ENCODE measurements at regions not wholly inside any gene's neighbourhood (a gene's known extent, or its start where the extent isn't known, plus 50 kb on each side); places are given as distances from the start of the nearest gene placed in this dataset.

GRCh38 chr20:6685626-6686025 is 81.9 kb upstream of the BMP2 start:
- no peak for TF ChIP-seq FOXP2 (optimal IDR thresholded peaks at IDR 0.05; ENCODE audit: borderline replicate concordance, extremely low read depth, extremely low read length, insufficient read depth)
- TF ChIP-seq POLR2AphosphoS5 (IDR thresholded peaks at IDR 0.05; ENCODE audit: low read depth, low read length): no peak
- TF ChIP-seq TAF1 (IDR thresholded peaks at IDR 0.05; ENCODE audit: borderline replicate concordance, insufficient read depth, low read length): no peak
- no peak for TF ChIP-seq REST (IDR thresholded peaks at IDR 0.05; ENCODE audit: insufficient read depth in 1 of 2, low read depth in 2 of 2, low read length in 2 of 2)
- no peak for TF ChIP-seq SIN3A (IDR thresholded peaks at IDR 0.05; ENCODE audit: borderline replicate concordance, insufficient read depth, low read length)

GRCh38 chr20:6685181-6685582 is 82.3 kb upstream of the BMP2 start:
- TF ChIP-seq TAF1 (IDR thresholded peaks at IDR 0.05; ENCODE audit: borderline replicate concordance, insufficient read depth, low read length): no peak
- no peak for TF ChIP-seq POLR2AphosphoS5 (IDR thresholded peaks at IDR 0.05; ENCODE audit: low read depth, low read length)
- no peak for TF ChIP-seq REST (IDR thresholded peaks at IDR 0.05; ENCODE audit: insufficient read depth in 1 of 2, low read depth in 2 of 2, low read length in 2 of 2)
- TF ChIP-seq SIN3A (IDR thresholded peaks at IDR 0.05; ENCODE audit: borderline replicate concordance, insufficient read depth, low read length): no peak
- no peak for TF ChIP-seq FOXP2 (optimal IDR thresholded peaks at IDR 0.05; ENCODE audit: borderline replicate concordance, extremely low read depth, extremely low read length, insufficient read depth)

GRCh38 chr20:6683021-6683977 is 84.2 kb upstream of the BMP2 start:
- TF ChIP-seq FOXP2 (optimal IDR thresholded peaks at IDR 0.05; ENCODE audit: borderline replicate concordance, extremely low read depth, extremely low read length, insufficient read depth): no peak

- TF ChIP-seq FOXP2 (optimal IDR thresholded peaks at IDR 0.05; ENCODE audit: borderline replicate concordance, extremely low read depth, extremely low read length, insufficient read depth) (no peak), SIN3A (IDR thresholded peaks at IDR 0.05; ENCODE audit: borderline replicate concordance, insufficient read depth, low read length) (no peak), POLR2AphosphoS5 (IDR thresholded peaks at IDR 0.05; ENCODE audit: low read depth, low read length) (no peak), TAF1 (IDR thresholded peaks at IDR 0.05; ENCODE audit: borderline replicate concordance, insufficient read depth, low read length) (no peak), REST (IDR thresholded peaks at IDR 0.05; ENCODE audit: insufficient read depth in 1 of 2, low read depth in 2 of 2, low read length in 2 of 2) (no peak)
Measured at GRCh38 chr20:6680854-6681253, 86.6 kb upstream of the BMP2 start.

- TF ChIP-seq POLR2AphosphoS5 (IDR thresholded peaks at IDR 0.05; ENCODE audit: low read depth, low read length): no peak
- no peak for TF ChIP-seq FOXP2 (optimal IDR thresholded peaks at IDR 0.05; ENCODE audit: borderline replicate concordance, extremely low read depth, extremely low read length, insufficient read depth)
- TF ChIP-seq SIN3A (IDR thresholded peaks at IDR 0.05; ENCODE audit: borderline replicate concordance, insufficient read depth, low read length): no peak
- no peak for TF ChIP-seq TAF1 (IDR thresholded peaks at IDR 0.05; ENCODE audit: borderline replicate concordance, insufficient read depth, low read length)
Measured at GRCh38 chr20:6680441-6680840, 87.0 kb upstream of the BMP2 start.

GRCh38 chr20:6679086-6679485 is 88.4 kb upstream of the BMP2 start:
- TF ChIP-seq POLR2AphosphoS5 (IDR thresholded peaks at IDR 0.05; ENCODE audit: low read depth, low read length) (no peak), SIN3A (IDR thresholded peaks at IDR 0.05; ENCODE audit: borderline replicate concordance, insufficient read depth, low read length) (no peak), REST (IDR thresholded peaks at IDR 0.05; ENCODE audit: insufficient read depth in 1 of 2, low read depth in 2 of 2, low read length in 2 of 2) (no peak), FOXP2 (optimal IDR thresholded peaks at IDR 0.05; ENCODE audit: borderline replicate concordance, extremely low read depth, extremely low read length, insufficient read depth) (no peak), TAF1 (IDR thresholded peaks at IDR 0.05; ENCODE audit: borderline replicate concordance, insufficient read depth, low read length) (no peak)

Measured in PFSK-1 (cell line).